H54 (cell line): ENCODE measurements at regions not wholly inside any gene's neighbourhood (a gene's known extent, or its start where the extent isn't known, plus 50 kb on each side); places are given as distances from the start of the nearest gene placed in this dataset.
"Not testable (repeated sequence)": the region's sequence is repeated elsewhere in the genome, so short reads cannot be mapped to it uniquely, and the experiment has no call there.

Experiments used
- DNase-seq: peaks from one replicate; pipeline ENCODE4 v3.0.0; 2011; ENCODE audit warnings: low spot score, mixed read lengths; ENCODE audit not compliant: insufficient read length
- FAIRE-seq: peaks from 3 replicates; lab custom pipeline; 2011; peaks lifted over from hg19 to GRCh38; lab: Jason Lieb, UNC
- POLR2A ChIP-seq: IDR thresholded peaks from 2 replicates; pipeline ENCODE4 v1.6.1; 2011; ENCODE audit warnings: low read depth, mild to moderate bottlenecking, low read length

- TF ChIP-seq POLR2A, result no peak
- no peak for DNase-seq
- no peak for FAIRE-seq
Observed at GRCh38 chr6:125453516-125453915, 151.7 kb upstream of the HDDC2 start.

- no peak for DNase-seq
- TF ChIP-seq POLR2A, result no peak
- FAIRE-seq, result no peak
Observed at GRCh38 chr6:125454351-125454750, 152.6 kb upstream of the HDDC2 start.

GRCh38 chr6:125458493-125458892 is 156.7 kb upstream of the HDDC2 start:
- DNase-seq, FAIRE-seq: not testable (repeated sequence)

GRCh38 chr6:125465332-125465731 is 163.6 kb upstream of the HDDC2 start:
- DNase-seq, FAIRE-seq: not testable (repeated sequence)

GRCh38 chr6:125469915-125470314 is 168.1 kb upstream of the HDDC2 start:
- no peak for DNase-seq
- no peak for TF ChIP-seq POLR2A
- FAIRE-seq, result no peak

GRCh38 chr6:125471667-125472066 is 169.9 kb upstream of the HDDC2 start:
- DNase-seq (no peak), FAIRE-seq (no peak)
- no peak for TF ChIP-seq POLR2A

- FAIRE-seq (no peak), DNase-seq (no peak)
- TF ChIP-seq POLR2A, result no peak
Observed at GRCh38 chr6:125474061-125474460, 172.3 kb upstream of the HDDC2 start.

- DNase-seq (no peak), FAIRE-seq (no peak)
- no peak for TF ChIP-seq POLR2A
Observed at GRCh38 chr6:125477156-125477555, 175.4 kb upstream of the HDDC2 start.

- FAIRE-seq, result no peak
- DNase-seq, result no peak
- TF ChIP-seq POLR2A, result no peak
Observed at GRCh38 chr6:125477844-125478243, 176.1 kb upstream of the HDDC2 start.

- TF ChIP-seq POLR2A, result no peak
- DNase-seq, result no peak
- no peak for FAIRE-seq
Observed at GRCh38 chr6:125480146-125480545, 178.4 kb upstream of the HDDC2 start.

- TF ChIP-seq POLR2A, result no peak
- DNase-seq (no peak), FAIRE-seq (no peak)
Observed at GRCh38 chr6:125480571-125480970, 178.8 kb upstream of the HDDC2 start.

GRCh38 chr6:125481056-125481455 is 179.3 kb upstream of the HDDC2 start:
- DNase-seq (no peak), FAIRE-seq (no peak)
- no peak for TF ChIP-seq POLR2A

GRCh38 chr6:125485757-125486156 is 184.0 kb upstream of the HDDC2 start:
- no peak for FAIRE-seq
- no peak for TF ChIP-seq POLR2A

GRCh38 chr6:125486881-125487280 is 185.1 kb upstream of the HDDC2 start:
- DNase-seq, result no peak
- TF ChIP-seq POLR2A, result no peak
- no peak for FAIRE-seq

More at GRCh38 chr6:125485757-125486156, 184.0 kb upstream of the HDDC2 start:
- DNase-seq, result no peak

- TF ChIP-seq POLR2A, result no peak
- FAIRE-seq (no peak), DNase-seq (no peak)
Observed at GRCh38 chr6:125489579-125490285, 188.0 kb upstream of the HDDC2 start.
